Lower lobe of right lung (tissue), 2 donors: ENCODE measurements at regions not wholly inside any gene's neighbourhood (a gene's known extent, or its start where the extent isn't known, plus 50 kb on each side); places are given as distances from the start of the nearest gene placed in this dataset.
A peak's percentile ranks its signal among the peaks of the same experiment; 100 is the strongest.

Source experiments
- ATAC-seq, 2 donors: fragments of 200-7000 bp; cut with Tn5 transposase; one replicate each; pipeline ENCODE4 v1.9.1; 2020 to 2022; ENCODE audit warnings: mild to moderate bottlenecking in 2 of 2, moderate library complexity in 2 of 2
- DNase-seq: peaks from one replicate; pipeline ENCODE4 v3.0.0-alpha.2; 2020
- H3K27ac ChIP-seq: fragments of 200-600 bp; one replicate; pipeline ENCODE4 v1.8.0; 2022
- H3K27me3 ChIP-seq: fragments of 200-600 bp; one replicate; pipeline ENCODE4 v1.8.0; 2022; ENCODE audit warnings: low read depth
- H3K36me3 ChIP-seq: fragments of 200-600 bp; one replicate; pipeline ENCODE4 v1.8.0; 2022; ENCODE audit warnings: mild to moderate bottlenecking
- H3K4me1 ChIP-seq: fragments of 200-600 bp; one replicate; pipeline ENCODE4 v1.8.0; 2022
- H3K4me3 ChIP-seq: fragments of 200-600 bp; one replicate; pipeline ENCODE4 v1.8.0; 2022; ENCODE audit warnings: mild to moderate bottlenecking
- H3K9me3 ChIP-seq: fragments of 200-600 bp; one replicate; pipeline ENCODE4 v1.8.0; 2022
- intact Hi-C: fragments of 100-400 bp; cut with DNase I; formaldehyde crosslinking; loops from one replicate; pipeline ENCODE4 v1.11.0; 2022
- TF ChIP-seq, protein P1 (sequence below): fragments of 200-600 bp; IDR thresholded peaks from one replicate; pipeline ENCODE4 v1.8.0; 2022; ENCODE audit warnings: antibody characterized with exemption, mild to moderate bottlenecking
- donor health status: DM: no; HTN: yes; CAD: no; lungs with severe emphysema.

DNA sequence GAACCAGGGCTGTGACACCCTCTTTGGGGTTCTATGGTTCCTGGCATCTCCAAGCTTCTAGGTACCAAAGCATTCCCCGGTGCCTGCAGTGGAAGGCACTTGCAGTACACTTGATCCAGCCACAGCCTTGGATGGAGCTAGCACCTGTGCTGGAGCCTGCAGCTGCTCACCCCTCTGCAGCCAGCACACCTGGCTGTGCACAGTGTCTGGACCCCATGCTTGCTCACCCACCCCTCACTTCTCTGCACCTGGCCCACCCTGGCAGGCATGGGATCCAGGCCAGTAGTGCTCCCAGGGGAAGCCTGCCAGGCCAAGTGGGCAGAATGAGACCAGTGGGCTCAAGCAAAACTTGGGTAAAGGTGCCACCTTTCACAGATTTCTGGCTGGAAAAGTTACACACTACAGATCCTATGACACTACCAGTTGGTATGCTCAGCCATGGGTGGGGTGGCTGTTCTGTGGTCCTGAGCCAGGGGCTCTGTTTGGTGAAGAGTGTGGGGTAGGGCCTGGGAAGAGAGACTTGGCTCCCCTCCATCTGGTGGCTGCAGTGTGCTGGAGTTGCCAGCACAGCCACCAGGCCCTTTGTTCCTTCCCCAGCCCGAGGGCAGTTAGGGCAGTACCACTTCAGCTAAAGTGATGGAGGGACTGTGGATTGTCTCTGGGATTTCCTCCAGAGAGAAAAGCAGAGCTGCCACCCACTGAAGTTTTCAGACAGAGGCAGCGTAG, 157.8 kb upstream of the LRRC7 start:
- TF ChIP-seq, protein P1, sequence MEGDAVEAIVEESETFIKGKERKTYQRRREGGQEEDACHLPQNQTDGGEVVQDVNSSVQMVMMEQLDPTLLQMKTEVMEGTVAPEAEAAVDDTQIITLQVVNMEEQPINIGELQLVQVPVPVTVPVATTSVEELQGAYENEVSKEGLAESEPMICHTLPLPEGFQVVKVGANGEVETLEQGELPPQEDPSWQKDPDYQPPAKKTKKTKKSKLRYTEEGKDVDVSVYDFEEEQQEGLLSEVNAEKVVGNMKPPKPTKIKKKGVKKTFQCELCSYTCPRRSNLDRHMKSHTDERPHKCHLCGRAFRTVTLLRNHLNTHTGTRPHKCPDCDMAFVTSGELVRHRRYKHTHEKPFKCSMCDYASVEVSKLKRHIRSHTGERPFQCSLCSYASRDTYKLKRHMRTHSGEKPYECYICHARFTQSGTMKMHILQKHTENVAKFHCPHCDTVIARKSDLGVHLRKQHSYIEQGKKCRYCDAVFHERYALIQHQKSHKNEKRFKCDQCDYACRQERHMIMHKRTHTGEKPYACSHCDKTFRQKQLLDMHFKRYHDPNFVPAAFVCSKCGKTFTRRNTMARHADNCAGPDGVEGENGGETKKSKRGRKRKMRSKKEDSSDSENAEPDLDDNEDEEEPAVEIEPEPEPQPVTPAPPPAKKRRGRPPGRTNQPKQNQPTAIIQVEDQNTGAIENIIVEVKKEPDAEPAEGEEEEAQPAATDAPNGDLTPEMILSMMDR = no peak
- Histone ChIP-seq H3K36me3 (no peaks in the 10 kb centered on the region), H3K4me1 (no peaks in the 10 kb centered on the region), H3K27me3 (no peaks in the 10 kb centered on the region), H3K27ac (no peak overlapping the region), H3K9me3 (no peaks in the 10 kb centered on the region), H3K4me3 (no peak overlapping the region)
- peak; percentile 12 to 52 for ATAC-seq
- intact Hi-C loops = no loop called here
- DNase-seq = no peak

DNA sequence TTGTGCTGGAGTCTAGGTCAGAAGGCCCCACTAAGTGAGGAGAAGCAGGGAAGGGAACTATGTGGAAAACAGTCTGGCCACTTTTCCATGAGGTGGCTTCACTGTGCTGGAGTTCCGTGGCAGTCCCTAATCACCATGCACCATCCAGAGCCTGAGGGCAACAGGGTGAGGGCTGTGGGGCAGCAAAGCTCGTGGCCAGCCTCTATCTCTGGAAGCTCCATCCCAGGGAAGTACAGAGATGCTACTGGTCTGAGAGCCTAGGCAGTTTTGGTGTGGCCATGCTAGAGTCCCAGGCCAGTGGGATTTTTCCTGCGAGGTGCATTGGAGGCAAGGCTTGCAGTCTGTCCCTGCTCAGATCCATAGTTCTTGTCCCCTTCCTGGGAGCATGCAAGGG, 157.3 kb upstream of the LRRC7 start:
- Histone ChIP-seq H3K4me3 (no peak overlapping the region), H3K27me3 (no peaks in the 10 kb centered on the region), H3K27ac (no peak overlapping the region), H3K9me3 (no peaks in the 10 kb centered on the region), H3K4me1 (no peaks in the 10 kb centered on the region), H3K36me3 (no peaks in the 10 kb centered on the region)
- DNase-seq = no peak
- intact Hi-C loops = no loop called here
- TF ChIP-seq, protein P1 = no peak
- ATAC-seq = peak in 1 of 2 donors; percentile 32

DNA sequence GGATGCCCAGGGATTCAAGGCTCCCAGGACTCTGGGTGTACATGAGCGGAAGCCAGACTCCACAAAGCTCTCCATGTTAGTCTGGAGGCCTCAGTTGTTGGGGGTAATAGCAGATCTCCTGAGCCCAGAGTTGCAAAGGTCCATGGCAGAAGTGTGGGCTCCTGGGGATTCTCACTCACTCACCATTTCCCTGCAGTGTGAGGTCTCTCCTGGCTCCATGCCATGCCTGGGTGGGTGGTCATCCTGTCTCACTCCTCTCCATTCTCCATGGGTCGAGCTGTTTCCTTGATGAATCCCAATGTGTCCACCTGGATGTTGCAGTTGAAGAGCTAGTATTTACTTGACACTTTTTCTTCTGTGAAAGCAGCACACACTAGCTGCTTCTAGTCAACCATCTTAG, 156.8 kb upstream of the LRRC7 start:
- Histone ChIP-seq H3K4me1 (no peaks in the 10 kb centered on the region), H3K4me3 (no peak overlapping the region), H3K27ac (no peak overlapping the region), H3K36me3 (no peaks in the 10 kb centered on the region), H3K9me3 (no peaks in the 10 kb centered on the region), H3K27me3 (no peaks in the 10 kb centered on the region)
- TF ChIP-seq, protein P1 = no peak
- ATAC-seq = peak in 1 of 2 donors; percentile 9
- intact Hi-C loops = no loop called here
- no peak for DNase-seq

DNA sequence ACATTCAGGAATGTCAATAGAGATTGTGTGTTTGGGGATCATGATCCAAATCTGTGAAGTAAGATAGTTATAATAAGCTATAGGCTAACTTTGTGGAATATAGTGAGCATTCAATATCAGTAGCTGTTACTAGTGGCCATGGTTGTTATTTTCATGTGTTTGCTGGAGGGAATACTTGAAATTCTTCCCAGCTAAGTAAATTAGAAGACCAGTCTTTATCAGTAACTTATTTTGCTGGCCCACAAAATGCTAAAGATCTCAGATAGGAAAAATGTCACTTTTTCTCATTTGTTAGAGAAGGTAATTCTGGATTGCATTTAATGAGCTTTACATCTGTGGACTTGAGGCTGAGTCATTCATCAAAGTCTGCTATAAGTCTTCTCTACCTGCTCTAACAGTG, 156.1 kb upstream of the LRRC7 start:
- no peak overlapping the region for H3K4me3 ChIP-seq
- no peaks in the 10 kb centered on the region for H3K36me3 ChIP-seq
- DNase-seq = no peak
- H3K27me3 ChIP-seq = no peaks in the 10 kb centered on the region
- H3K9me3 ChIP-seq = no peaks in the 10 kb centered on the region
- intact Hi-C loops = no loop called here
- TF ChIP-seq, protein P1 = no peak
- no peaks in the 10 kb centered on the region for H3K4me1 ChIP-seq
- H3K27ac ChIP-seq = no peak overlapping the region
- ATAC-seq = no peak

DNA sequence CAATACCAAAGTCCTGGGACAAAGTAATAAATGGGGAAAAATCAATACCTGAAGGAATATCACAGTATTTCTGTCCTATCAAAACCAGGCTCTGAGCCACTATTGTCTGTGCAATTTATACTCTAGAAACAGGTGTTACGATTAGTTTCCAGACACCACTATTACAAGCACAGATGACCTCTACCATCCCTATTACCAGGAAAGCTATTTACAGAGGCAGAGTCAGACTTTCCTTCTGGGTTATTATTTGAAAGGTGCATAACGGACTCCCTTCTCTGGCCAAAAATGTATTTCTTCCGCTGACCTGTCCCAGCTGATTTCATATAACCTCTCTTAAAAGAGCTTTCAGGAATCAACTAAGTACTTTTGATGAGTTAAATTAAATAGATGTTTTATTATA, 154.6 kb upstream of the LRRC7 start:
- no peaks in the 10 kb centered on the region for H3K27me3 ChIP-seq
- no peak overlapping the region for H3K27ac ChIP-seq
- intact Hi-C loops = no loop called here
- no peaks in the 10 kb centered on the region for H3K4me1 ChIP-seq
- no peak overlapping the region for H3K4me3 ChIP-seq
- H3K36me3 ChIP-seq = no peaks in the 10 kb centered on the region
- ATAC-seq = no peak
- H3K9me3 ChIP-seq = no peaks in the 10 kb centered on the region
- no peak for DNase-seq
- TF ChIP-seq, protein P1 = no peak
